ENCODE measurements at regions not wholly inside any gene's neighbourhood (a gene's known extent, or its start where the extent isn't known, plus 50 kb on each side); places are given as distances from the start of the nearest gene placed in this dataset.

DNA sequence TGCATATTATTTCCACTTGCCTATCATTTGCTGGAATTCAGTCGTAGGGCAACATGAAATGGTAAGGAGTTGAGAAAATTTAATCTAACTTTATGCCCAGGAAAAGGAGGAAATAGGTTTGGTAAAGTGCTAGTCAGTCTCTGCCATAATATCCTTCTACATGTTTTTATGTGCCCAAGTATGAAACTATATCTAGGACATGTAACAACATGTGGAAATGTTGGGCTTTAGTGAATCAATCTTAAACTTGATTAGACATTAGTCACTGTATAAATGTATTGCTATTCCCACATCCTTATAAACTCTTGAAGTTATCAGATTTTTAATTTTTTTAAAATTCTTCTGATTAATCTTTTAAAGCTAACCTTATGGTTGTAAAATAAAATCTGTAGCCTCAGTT, 204.7 kb upstream of the ZRANB2 start:
- WGBS, result 87% methylated on average over 1 of the region's 1 CpG
- no peaks in the 10 kb centered on the region for H3K9me3 ChIP-seq
- TF ChIP-seq, protein P1, sequence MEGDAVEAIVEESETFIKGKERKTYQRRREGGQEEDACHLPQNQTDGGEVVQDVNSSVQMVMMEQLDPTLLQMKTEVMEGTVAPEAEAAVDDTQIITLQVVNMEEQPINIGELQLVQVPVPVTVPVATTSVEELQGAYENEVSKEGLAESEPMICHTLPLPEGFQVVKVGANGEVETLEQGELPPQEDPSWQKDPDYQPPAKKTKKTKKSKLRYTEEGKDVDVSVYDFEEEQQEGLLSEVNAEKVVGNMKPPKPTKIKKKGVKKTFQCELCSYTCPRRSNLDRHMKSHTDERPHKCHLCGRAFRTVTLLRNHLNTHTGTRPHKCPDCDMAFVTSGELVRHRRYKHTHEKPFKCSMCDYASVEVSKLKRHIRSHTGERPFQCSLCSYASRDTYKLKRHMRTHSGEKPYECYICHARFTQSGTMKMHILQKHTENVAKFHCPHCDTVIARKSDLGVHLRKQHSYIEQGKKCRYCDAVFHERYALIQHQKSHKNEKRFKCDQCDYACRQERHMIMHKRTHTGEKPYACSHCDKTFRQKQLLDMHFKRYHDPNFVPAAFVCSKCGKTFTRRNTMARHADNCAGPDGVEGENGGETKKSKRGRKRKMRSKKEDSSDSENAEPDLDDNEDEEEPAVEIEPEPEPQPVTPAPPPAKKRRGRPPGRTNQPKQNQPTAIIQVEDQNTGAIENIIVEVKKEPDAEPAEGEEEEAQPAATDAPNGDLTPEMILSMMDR (IDR thresholded peaks at IDR 0.05), result no peak
- no peak for TF ChIP-seq POLR2AphosphoS5 (IDR thresholded peaks at IDR 0.05)
- TF ChIP-seq POLR2A (IDR thresholded peaks at IDR 0.05), result no peak
- DNase-seq (ENCODE audit: low spot score), result no peak
- no peaks in the 10 kb centered on the region for H3K36me3 ChIP-seq
- intact Hi-C loops (cut with DNase I), result no loop called here
- no peaks in the 10 kb centered on the region for H3K4me1 ChIP-seq (replicated peaks)
- no peak overlapping the region for H3K4me3 ChIP-seq
- no peak overlapping the region for H3K27ac ChIP-seq
- H3K27me3 ChIP-seq (replicated peaks; ENCODE audit: insufficient read depth), result no peaks in the 10 kb centered on the region

DNA sequence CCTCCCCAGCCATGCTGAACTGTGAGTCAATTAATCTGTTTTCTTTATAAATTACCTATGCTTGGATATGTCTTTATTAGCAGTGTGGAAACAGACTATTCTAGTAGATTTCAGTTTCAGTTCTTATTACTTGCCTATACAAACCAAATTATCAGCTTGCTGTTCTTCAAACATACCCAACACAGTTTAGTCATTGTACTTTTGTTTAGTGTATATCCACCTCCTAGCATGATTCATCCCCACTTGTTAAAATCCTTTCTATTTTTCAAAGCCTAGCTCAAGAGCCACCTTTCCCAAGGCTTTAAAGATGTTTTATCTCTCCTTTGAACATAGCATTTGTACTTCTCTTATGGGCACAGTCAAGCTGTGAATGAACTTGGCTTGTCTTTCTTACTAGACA, 195.6 kb upstream of the ZRANB2 start:
- no peaks in the 10 kb centered on the region for H3K36me3 ChIP-seq
- H3K27ac ChIP-seq, result no peak overlapping the region
- TF ChIP-seq POLR2AphosphoS5 (IDR thresholded peaks at IDR 0.05) (no peak), POLR2A (IDR thresholded peaks at IDR 0.05) (no peak)
- TF ChIP-seq, protein P1 (IDR thresholded peaks at IDR 0.05), result no peak
- DNase-seq (ENCODE audit: low spot score), result no peak
- no peak overlapping the region for H3K4me3 ChIP-seq
- H3K9me3 ChIP-seq, result no peaks in the 10 kb centered on the region
- H3K4me1 ChIP-seq (replicated peaks), result no peaks in the 10 kb centered on the region
- H3K27me3 ChIP-seq (replicated peaks; ENCODE audit: insufficient read depth), result no peaks in the 10 kb centered on the region
- intact Hi-C loops (cut with DNase I), result no loop called here

DNA sequence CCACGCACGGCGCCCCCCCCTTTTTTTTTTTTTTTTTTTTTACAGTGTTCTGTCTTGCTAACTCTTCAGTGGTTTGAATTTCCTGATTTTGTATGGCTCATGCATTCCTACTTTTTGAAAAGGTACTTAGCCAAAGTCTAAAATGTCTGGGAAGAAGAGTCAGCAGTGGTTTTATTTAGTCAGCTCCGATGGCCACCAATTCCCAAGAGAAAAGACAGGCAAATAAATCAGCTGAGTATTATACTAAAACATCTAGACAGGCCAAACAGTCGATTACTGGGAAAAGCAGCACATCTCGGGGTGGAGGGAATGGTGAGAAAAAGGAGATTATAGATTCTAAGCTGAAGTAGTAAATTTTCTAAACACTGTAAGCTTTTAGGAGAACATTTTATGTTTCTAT, 192.5 kb upstream of the ZRANB2 start:
- Histone ChIP-seq H3K27me3 (replicated peaks; ENCODE audit: insufficient read depth) (no peaks in the 10 kb centered on the region), H3K4me3 (no peak overlapping the region), H3K27ac (no peak overlapping the region), H3K36me3 (no peaks in the 10 kb centered on the region), H3K9me3 (no peaks in the 10 kb centered on the region), H3K4me1 (replicated peaks) (no peaks in the 10 kb centered on the region)
- no peak for TF ChIP-seq POLR2AphosphoS5 (IDR thresholded peaks at IDR 0.05)
- TF ChIP-seq POLR2A (IDR thresholded peaks at IDR 0.05), result no peak
- TF ChIP-seq, protein P1 (IDR thresholded peaks at IDR 0.05), result no peak
- WGBS, result 42% methylated on average over 6 of the region's 6 CpGs
- no peak for DNase-seq (ENCODE audit: low spot score)
- intact Hi-C loops (cut with DNase I), result no loop called here

DNA sequence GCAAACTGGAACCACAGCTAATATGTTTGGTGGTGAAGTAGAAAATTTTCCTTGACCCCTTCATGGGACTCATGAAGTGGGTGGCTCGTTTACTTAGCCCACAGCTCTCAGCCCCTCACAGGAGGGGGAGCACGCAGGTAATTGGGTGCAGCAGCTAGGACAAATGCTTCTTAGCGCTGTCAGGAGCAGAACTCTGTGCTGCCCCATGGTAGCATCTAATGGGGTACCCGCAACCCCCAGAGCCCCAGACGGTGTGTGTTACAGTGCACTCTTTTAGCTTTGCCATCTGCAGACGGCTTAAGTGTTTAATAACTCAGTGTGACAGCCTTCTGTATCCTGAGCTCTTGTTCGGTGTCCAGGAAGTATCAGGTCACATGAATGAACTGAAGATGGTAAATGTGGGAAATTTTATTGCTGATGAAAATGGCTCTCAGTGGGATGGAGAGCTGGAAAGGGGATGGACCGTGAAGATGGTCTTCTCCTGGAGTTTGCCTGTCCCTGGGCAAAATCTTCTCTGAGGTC, 189.6 kb upstream of the ZRANB2 start:
- no peak overlapping the region for H3K27ac ChIP-seq
- intact Hi-C loops (cut with DNase I), result no loop called here
- TF ChIP-seq POLR2A (IDR thresholded peaks at IDR 0.05) (no peak), POLR2AphosphoS5 (IDR thresholded peaks at IDR 0.05) (no peak)
- TF ChIP-seq, protein P1 (IDR thresholded peaks at IDR 0.05), result no peak
- WGBS, result 75% methylated on average over 8 of the region's 8 CpGs
- no peaks in the 10 kb centered on the region for H3K4me1 ChIP-seq (replicated peaks)
- no peak for DNase-seq (ENCODE audit: low spot score)
- no peaks in the 10 kb centered on the region for H3K27me3 ChIP-seq (replicated peaks; ENCODE audit: insufficient read depth)
- H3K36me3 ChIP-seq, result no peaks in the 10 kb centered on the region
- no peaks in the 10 kb centered on the region for H3K9me3 ChIP-seq
- H3K4me3 ChIP-seq, result no peak overlapping the region

DNA sequence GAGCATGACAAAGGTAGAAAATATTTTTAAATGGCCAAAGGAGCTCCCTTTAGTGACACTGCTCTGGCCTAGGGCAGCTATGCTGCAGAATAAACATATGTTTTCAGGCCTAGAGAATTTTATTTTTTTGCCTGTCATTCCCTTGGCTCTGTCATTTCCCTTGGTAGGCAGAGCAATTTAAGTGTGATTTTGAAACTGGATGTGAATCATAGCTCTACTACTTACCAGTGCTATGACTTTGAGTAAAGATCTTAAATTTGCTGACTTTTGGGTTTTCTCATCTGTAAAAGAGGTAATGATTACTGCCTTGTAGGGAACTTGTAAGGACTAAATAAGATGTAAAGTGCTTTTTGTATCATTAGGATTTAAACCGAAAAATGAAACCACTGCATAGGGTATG, 189.0 kb upstream of the ZRANB2 start:
- Histone ChIP-seq H3K27me3 (replicated peaks; ENCODE audit: insufficient read depth) (no peaks in the 10 kb centered on the region), H3K4me1 (replicated peaks) (no peaks in the 10 kb centered on the region), H3K27ac (no peak overlapping the region), H3K36me3 (no peaks in the 10 kb centered on the region), H3K4me3 (no peak overlapping the region), H3K9me3 (no peaks in the 10 kb centered on the region)
- no peak for TF ChIP-seq POLR2A (IDR thresholded peaks at IDR 0.05)
- TF ChIP-seq, protein P1 (IDR thresholded peaks at IDR 0.05), result no peak
- no peak for TF ChIP-seq POLR2AphosphoS5 (IDR thresholded peaks at IDR 0.05)
- intact Hi-C loops (cut with DNase I), result no loop called here
- no peak for DNase-seq (ENCODE audit: low spot score)
- 100% methylated on average over 1 of the region's 1 CpG for WGBS
